ENCODE measurements at regions not wholly inside any gene's neighbourhood (a gene's known extent, or its start where the extent isn't known, plus 50 kb on each side); places are given as distances from the start of the nearest gene placed in this dataset.

GRCh38 chr13:109939180-109939579 is 152.8 kb upstream of the IRS2 start:
- TF ChIP-seq POLR2A (IDR thresholded peaks at IDR 0.05; ENCODE audit: low read depth, low read length) (no peak), POLR2AphosphoS5 (IDR thresholded peaks at IDR 0.05; ENCODE audit: low read depth, low read length) (no peak), TAF1 (IDR thresholded peaks at IDR 0.05; ENCODE audit: borderline replicate concordance, low read depth, low read length) (no peak)

All from GM12892 (cell line).